Urothelium cell line (cell line): ENCODE measurements at regions not wholly inside any gene's neighbourhood (a gene's known extent, or its start where the extent isn't known, plus 50 kb on each side); places are given as distances from the start of the nearest gene placed in this dataset.

ENCODE experiments used
- DNase-seq: peaks from one replicate; pipeline ENCODE4 v3.0.0; 2011; ENCODE audit warnings: low spot score, mixed read lengths
- FAIRE-seq: peaks from 2 replicates; lab custom pipeline; 2011; peaks lifted over from hg19 to GRCh38; lab: Jason Lieb, UNC

DNA sequence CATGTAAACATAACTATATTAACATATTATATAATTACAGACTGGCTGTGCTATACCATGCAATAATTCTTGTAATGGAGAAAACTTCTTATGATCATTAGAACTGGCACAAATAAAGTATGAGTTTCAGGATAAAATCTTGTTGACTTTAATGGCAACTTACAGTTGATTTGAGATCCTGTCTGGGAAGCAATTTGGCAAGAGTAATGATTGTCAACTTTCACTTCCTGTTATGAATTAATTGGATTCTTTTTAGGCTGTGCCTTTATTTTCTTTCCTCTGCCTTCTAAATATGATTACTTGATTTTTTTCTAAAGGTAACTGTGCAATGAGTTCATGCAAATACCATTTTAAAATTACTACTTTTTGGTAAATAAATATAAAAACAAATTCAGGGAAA, 158.1 kb upstream of the B3GAT2 start:
- DNase-seq (no peak), FAIRE-seq (no peak)

DNA sequence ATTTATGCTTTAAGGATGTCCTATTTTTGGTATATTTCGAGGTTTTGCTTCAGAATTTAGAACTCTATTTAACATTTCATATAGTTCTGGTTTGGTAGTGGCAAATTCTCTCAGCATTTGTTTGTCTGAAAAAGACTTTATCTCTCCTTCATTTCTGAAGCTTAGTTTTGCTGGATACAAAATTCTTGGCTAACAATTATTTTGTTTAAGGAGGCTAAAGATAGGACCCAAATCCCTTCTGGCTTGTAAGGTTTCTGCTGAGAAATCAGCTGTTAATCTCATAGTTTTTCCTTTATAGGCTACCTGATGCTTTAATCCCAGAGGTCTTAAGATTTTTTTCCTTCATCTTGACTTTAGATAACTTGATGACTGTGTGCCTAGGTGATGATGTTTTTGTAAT, 162.7 kb upstream of the B3GAT2 start:
- FAIRE-seq: no peak
- DNase-seq: no peak

DNA sequence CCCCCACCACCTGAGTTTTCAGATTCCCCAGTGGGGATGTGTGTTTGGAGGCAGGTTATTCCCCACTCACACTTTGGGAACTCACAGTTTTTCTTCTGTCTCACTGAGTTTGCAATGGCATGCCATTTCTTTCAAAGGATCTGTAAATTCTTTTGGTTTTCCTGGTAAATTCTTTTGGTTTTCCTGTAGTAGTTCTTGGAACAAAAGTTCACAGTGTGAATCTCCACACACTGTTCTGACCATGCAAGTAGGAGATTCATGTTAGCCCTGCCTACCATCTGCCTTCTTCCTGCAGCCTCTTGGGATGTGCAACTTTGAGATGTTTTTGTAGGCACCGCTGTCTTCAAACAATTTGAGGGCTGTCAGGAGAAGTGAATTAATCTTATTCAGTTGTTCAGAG, 165.6 kb upstream of the OGFRL1 start:
- DNase-seq (no peak), FAIRE-seq (no peak)

- FAIRE-seq (no peak), DNase-seq (no peak)
These were observed 164.3 kb upstream of the OGFRL1 start for GRCh38 chr6:71124340-71124739.

DNA sequence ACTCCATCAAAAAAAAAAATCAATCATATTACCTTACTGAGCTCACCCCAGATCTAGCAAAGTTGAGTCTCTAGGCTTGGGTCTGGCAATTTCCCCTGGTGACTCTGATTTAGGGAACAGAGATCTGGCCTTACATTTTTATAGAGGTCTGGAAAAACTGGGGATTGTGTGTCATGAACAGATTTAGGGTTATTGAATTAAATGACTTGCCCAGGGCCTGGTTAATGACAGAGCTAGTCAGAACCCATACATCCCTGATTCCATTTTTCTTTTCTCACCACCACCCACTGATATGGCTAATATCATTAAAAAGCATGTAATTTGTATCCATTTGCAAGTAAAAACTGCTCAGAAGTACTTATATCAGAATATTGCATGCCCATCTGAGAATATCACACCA, 163.4 kb upstream of the OGFRL1 start:
- no peak for FAIRE-seq
- DNase-seq: no peak

DNA sequence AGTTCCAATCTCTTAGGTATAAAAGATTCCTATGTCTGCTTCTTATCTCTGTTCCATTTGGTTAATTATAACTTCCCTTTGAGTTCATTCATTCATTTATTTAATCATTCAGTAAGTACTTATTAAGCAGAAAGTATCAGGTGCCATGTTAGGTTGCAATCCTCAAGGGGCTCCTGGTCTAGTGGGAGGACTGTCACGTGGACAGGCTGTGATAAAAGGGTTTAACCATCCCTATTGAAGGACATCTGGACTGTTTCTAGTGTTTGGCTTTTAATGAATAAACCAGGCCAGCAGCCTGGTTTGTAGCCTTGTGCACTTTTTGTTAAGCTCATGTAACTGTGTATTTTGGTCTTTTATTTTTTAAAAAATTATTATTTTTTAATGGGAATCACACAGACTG, 162.1 kb upstream of the OGFRL1 start:
- DNase-seq (no peak), FAIRE-seq (no peak)

- DNase-seq (no peak), FAIRE-seq (no peak)
These were observed 161.2 kb upstream of the OGFRL1 start for GRCh38 chr6:71127374-71127773.

- no peak for FAIRE-seq
- no peak for DNase-seq
These were observed 158.3 kb upstream of the OGFRL1 start for GRCh38 chr6:71130277-71130676.

DNA sequence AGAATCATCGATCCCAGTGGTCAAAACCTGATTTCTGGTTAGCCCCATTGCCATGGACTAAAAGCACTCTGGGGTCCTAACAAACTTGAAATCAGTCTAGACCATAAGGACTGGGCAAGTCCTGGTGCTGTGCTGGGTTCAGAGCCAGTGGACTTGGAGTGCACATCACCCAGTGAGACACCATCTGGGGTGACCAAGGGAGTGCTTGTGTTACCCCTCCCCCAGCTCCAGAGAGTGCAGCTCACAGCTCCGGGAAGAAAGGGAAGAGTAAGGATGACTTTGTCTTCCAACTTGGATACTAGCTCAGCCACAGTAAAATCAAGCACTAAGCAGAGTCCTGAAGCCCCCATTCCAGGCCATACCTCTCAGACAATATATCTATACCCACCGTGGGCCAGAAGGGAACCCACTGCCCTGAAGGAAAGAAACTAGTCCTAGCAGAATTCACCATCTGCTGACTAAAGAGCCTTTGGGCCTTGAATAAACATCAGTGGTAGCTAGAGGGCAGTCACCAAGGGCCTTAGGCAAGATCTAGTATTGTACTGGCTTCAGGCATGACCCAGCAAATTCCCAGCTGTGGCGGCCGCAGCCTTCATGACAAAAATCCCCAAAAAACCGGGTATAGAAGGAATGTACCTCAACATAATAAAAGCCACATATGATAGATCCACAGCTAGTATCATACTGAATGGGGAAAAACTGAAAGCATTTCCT, 153.5 kb upstream of the OGFRL1 start:
- no peak for FAIRE-seq
- no peak for DNase-seq

DNA sequence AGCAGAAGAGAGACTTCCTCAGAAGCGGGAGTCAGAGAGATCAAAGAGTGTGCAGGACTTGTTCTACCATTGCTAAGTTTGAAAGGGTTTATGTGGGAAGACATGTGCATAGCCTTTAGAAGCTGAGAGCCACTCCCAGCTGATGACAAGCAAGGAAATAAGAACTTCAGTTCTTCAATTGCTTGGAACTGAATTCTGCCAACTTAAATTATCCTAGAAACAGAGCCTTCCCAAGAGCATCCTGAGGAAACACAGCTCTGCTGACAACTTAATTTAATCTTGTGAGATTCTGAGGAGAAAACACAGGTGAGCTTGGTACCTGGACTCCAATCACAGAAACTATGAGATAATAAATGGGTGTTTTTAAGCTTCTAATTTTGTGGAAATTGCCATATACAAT, 150.6 kb upstream of the OGFRL1 start:
- DNase-seq (no peak), FAIRE-seq (no peak)

DNA sequence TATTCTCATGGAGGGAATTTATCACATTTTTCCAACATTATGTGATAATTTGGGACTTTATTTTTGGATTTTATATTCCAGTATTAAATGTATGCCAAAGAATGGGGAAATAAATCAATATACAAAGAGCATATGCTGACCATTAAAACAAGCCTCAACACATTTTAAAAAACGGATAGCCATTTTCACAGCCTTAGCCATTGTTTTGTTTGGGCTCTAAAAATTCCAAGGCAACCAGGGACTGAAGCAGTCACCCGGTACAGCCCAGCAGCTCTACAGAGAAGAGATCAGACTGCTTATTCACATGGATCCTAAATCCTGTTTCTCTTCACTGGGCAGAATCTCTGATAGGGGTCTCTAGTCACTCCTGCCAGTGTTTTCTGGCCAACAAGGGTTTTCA, 150.2 kb upstream of the OGFRL1 start:
- no peak for DNase-seq
- FAIRE-seq: no peak

GRCh38 chr6:71139249-71139648, 149.4 kb upstream of the OGFRL1 start:
- DNase-seq: peak; percentile 46

DNA sequence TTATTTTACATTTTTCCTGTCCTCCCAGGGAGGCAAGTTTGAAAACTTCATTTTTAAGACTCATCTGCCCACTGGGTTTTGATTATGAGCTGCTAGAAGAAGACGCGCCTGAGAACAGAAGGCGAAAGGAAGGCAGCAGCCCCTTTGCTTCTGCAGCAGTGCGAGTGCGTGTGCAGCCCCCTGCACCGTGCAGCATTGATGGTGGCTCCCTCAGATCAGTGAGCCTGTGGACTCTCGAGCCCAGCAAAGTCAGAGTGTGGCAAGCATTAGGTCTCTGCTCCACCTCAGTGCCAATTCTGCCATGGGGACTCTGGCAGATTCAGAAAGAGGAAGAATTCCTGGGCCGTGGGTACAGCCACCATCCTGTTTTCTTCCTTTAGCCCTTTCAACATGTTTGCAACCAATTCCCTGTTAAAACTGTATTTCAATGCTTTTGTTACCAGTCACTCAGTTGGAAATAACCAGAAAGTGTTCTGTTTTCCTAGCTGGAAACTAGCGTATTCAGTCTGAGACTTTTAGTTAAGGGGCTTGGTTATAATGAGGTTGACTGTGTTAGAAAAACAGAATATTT, 134.8 kb upstream of the OGFRL1 start:
- FAIRE-seq: no peak
- DNase-seq: no peak

More at GRCh38 chr6:71139249-71139648, 149.4 kb upstream of the OGFRL1 start:
- no peak for FAIRE-seq

- no peak for FAIRE-seq
- no peak for DNase-seq
These were observed 131.3 kb upstream of the OGFRL1 start for GRCh38 chr6:71157345-71157744.

- FAIRE-seq (no peak), DNase-seq (no peak)
These were observed 123.7 kb upstream of the OGFRL1 start for GRCh38 chr6:71164890-71165289.

DNA sequence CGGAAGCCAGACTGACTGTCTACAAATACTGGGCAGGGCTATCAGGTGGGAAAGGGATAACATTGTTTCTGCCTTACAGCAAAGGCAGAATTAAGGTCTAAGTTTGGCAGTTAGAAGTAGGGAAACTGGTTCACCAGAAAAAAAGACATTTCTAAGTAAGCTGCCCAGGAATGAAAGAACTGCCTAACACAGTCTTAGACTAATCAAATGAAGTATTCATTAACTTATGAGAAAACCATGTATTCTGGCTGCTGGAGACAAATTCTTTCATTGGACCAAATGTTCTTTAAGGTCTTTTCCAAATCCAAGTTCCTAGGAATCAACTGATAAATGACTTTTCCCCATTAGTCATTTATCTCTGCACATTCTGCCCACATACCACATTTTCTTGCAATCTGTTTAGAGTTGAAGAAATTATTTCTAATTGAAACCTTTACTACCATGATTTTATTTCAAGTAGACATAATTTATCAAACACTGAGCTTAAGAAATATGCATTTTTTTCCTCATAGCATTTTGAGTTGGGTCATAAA, 120.3 kb upstream of the OGFRL1 start:
- FAIRE-seq (no peak), DNase-seq (no peak)

DNA sequence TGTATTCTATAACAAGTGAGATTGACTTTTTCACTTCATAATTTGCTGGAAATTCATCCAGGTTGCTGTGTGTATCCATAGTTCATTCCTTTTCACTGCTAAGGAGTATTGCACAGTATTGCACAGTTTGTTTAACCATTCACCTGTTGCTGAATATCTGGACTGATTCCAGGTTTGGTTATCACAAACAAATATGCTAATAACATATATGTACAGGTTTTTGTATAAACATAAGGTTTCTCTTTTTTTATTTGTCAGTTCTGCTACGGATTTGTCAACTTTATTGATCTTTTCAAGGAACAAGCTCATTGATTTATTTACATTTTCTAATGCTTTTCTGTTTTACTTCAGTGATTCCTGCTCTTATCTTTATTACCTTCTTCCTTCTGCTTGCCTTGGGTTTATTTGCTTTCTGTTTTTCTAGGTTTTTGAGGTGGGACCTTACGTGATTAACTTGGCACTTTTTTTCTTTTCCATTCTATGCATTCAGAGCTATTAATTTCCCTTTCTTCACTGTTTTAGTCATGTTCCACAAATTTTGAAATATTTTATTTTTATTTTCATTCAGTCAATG, 117.0 kb upstream of the OGFRL1 start:
- DNase-seq (no peak), FAIRE-seq (no peak)

- FAIRE-seq: no peak
These were observed 109.2 kb upstream of the OGFRL1 start for GRCh38 chr6:71179249-71179885.

GRCh38 chr6:71181565-71181964, 107.0 kb upstream of the OGFRL1 start:
- DNase-seq: peak; percentile 81
- peak; percentile 63 for FAIRE-seq

More at GRCh38 chr6:71179249-71179885, 109.2 kb upstream of the OGFRL1 start:
- DNase-seq: no peak

DNA sequence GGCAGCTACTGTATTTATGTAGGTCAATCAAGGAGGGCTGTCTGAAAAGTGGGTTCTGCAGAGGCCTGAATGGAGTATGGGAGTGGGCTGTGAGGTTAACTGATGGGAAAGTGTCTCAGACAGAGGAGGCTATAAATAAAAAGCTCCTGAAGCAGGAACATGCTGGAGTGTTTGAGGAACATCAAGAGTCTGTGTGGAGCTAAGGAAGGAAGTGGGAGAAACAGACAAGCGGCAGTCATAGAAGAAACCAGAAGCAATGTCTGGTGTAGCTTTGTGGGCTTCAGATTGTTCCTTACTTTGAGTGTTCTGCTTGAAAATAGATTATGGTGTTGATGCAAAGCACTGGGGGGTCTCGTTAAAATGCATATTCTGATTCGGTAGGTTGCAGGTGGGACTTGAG, 101.5 kb upstream of the OGFRL1 start:
- FAIRE-seq: no peak
- DNase-seq: no peak

DNA sequence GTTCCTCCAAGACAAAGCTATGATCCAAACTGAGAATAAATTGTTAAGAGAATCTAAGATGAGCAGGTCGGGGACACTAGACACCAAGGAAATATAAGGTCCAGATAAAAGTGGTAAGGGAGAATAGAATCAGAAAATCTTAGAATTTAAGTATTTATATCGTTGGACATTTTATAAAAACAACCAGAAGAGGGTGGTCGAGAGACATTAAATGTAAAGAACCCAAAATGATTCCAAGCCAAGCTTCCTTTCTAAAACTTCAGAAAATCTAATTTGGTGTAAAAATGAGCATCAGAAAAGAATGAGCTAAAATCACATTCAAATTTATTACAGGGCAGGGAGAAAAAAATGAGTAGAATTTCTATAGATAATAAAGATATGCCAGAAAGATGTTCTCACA, 97.8 kb upstream of the OGFRL1 start:
- FAIRE-seq (no peak), DNase-seq (no peak)

DNA sequence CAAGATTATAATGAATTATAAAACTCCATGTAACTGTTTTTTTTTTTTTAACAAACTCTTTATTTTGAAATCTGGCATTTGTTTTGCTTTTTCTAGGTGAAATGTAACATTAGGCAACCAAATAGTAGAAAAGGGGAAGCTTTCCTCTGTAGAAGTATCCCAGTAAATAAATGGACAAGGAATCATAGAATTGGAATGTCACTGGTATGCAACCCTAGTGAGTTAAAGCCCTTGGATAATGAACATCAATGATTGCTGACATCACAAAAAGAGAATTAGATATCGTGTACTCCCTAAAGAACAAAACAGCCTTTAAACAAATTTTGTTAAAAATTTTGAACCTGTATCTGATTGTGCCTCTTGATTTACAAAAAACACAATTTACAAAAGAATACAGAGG, 93.9 kb upstream of the OGFRL1 start:
- FAIRE-seq: no peak
- DNase-seq: peak; percentile 48
